ENCODE measurements at regions not wholly inside any gene's neighbourhood (a gene's known extent, or its start where the extent isn't known, plus 50 kb on each side); places are given as distances from the start of the nearest gene placed in this dataset.

DNA sequence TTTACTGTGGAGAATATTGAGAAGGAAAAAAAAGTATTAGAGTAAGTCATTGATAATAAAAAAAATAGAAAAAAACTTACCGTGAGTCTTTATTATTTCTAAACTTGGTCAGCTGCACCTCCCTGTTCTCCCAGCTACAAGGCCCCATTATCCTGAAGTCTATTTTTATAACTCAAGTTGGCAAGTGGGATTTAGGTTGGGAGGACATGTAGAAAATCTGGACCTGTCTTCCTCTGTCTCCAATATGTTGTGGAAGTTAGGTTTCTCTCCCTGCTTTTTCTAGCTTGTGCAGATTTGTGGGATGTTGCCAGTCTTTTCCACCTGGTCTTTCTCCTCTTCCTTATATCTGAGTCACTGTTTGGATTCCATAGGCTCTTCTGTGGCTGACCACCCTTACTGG is 361.4 kb downstream of the HLX start:
- Histone ChIP-seq H3K4me3 (ENCODE audit: low read depth, low read length) (no peak overlapping the region), H3K4me1 (no peaks in the 10 kb centered on the region), H3K27me3 (no peaks in the 10 kb centered on the region), H3K9me3 (no peaks in the 10 kb centered on the region), H3K36me3 (no peaks in the 10 kb centered on the region)
- no peak for DNase-seq
- TF ChIP-seq, protein P1, sequence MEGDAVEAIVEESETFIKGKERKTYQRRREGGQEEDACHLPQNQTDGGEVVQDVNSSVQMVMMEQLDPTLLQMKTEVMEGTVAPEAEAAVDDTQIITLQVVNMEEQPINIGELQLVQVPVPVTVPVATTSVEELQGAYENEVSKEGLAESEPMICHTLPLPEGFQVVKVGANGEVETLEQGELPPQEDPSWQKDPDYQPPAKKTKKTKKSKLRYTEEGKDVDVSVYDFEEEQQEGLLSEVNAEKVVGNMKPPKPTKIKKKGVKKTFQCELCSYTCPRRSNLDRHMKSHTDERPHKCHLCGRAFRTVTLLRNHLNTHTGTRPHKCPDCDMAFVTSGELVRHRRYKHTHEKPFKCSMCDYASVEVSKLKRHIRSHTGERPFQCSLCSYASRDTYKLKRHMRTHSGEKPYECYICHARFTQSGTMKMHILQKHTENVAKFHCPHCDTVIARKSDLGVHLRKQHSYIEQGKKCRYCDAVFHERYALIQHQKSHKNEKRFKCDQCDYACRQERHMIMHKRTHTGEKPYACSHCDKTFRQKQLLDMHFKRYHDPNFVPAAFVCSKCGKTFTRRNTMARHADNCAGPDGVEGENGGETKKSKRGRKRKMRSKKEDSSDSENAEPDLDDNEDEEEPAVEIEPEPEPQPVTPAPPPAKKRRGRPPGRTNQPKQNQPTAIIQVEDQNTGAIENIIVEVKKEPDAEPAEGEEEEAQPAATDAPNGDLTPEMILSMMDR (IDR thresholded peaks at IDR 0.05; ENCODE audit: low read depth, low read length), result no peak

DNA sequence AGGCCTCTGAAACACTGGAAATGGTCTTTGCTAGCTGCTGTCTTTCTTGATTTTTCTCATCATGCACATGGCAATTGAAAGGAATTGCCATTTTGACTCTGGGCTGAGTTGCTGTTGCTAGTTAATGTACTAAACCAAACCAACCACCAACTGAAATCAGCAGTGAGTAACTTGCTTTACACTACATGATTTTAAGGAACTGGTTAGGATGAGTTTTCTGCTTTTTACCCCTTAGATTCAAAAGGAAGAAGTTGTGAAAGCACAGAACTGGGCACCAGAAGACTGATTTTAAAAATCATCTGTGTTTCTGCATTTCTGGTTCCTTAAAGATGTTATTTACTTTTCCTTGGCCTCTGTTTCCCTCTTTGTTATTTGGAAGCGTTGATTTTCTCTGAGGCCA is 361.9 kb downstream of the HLX start:
- H3K4me1 ChIP-seq, result no peaks in the 10 kb centered on the region
- DNase-seq, result no peak
- TF ChIP-seq, protein P1 (IDR thresholded peaks at IDR 0.05; ENCODE audit: low read depth, low read length), result no peak
- no peaks in the 10 kb centered on the region for H3K9me3 ChIP-seq
- no peak overlapping the region for H3K4me3 ChIP-seq (ENCODE audit: low read depth, low read length)
- no peaks in the 10 kb centered on the region for H3K36me3 ChIP-seq
- no peaks in the 10 kb centered on the region for H3K27me3 ChIP-seq

DNA sequence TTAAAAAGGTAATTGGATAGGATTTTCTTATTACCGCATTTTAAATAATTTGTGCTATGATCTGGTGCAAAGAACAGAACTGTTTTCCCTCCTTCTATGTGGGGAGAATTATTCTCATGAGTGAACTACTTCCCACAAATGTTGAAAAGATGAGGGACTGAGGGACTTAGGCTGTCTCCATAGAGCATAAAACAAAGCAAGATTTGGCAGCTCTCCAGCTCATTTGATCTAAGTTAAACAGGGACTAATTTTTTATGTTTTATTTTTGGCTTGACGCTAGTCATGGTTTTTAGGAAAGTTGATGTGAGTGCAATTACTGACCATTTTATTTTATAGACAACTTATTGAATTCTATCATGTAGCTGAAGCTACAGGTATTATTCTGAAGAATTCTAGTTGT is 362.3 kb downstream of the HLX start:
- H3K4me3 ChIP-seq (ENCODE audit: low read depth, low read length), result no peak overlapping the region
- no peaks in the 10 kb centered on the region for H3K9me3 ChIP-seq
- no peak for DNase-seq
- TF ChIP-seq, protein P1 (IDR thresholded peaks at IDR 0.05; ENCODE audit: low read depth, low read length), result no peak
- H3K4me1 ChIP-seq, result no peaks in the 10 kb centered on the region
- H3K36me3 ChIP-seq, result no peaks in the 10 kb centered on the region
- H3K27me3 ChIP-seq, result no peaks in the 10 kb centered on the region

DNA sequence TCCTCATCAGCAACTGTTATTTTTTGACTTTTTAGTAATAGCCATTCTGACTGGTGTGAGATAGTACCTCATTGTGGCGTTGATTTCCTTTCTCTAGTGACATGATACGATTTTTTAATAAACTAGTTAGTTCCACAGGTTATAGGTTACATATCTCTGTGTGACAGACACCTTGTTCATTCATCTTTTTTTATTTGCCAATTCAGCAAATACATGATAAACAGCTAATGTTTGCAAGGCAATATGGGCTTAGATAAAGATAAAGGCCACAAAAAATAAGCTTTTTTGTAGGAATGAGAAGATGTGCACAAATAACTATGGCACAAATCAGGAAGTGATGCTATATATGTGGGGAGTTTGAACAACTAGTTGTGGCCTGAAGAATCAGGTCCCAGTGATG is 366.8 kb downstream of the HLX start:
- Histone ChIP-seq H3K36me3 (no peaks in the 10 kb centered on the region), H3K27me3 (no peaks in the 10 kb centered on the region), H3K4me3 (ENCODE audit: low read depth, low read length) (no peak overlapping the region), H3K9me3 (no peaks in the 10 kb centered on the region), H3K4me1 (no peaks in the 10 kb centered on the region)
- TF ChIP-seq, protein P1 (IDR thresholded peaks at IDR 0.05; ENCODE audit: low read depth, low read length), result no peak
- DNase-seq, result no peak

DNA sequence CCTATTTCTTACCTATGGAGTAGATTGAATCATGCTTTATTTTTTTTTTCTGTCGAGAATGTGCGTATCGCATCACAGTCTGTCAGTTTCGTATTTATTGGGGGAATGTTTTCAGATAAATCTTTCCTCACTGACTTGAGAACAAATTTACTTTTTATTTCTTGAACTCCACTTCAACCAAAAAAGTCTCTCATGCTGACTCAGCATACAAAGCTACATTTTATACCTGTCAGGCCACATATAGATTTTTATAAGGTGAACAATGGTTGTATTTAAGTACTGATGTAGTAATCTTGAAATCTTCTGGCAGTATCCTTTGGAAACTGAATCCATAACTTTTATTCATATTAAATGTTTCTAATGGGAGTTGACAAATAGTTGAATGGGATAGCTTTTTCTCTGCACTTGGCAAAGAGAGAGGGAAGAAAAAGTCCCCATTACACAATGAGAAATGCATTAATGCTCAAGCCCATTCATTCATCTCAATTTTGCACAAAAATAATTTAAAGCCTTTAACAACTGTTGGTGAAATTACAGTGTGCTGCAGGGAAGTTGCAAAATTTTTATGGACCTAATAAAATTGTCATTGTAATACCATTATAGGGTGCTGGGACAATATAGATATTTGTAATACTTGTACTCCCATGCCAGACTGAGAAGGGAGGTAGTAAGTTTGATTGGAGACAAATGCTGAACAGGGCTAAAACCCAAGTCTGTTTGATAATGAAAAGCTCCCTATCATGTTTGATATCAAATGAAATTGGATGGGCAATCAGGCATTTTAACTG is 367.6 kb downstream of the HLX start:
- no peaks in the 10 kb centered on the region for H3K27me3 ChIP-seq
- H3K4me1 ChIP-seq, result no peaks in the 10 kb centered on the region
- H3K4me3 ChIP-seq (ENCODE audit: low read depth, low read length), result no peak overlapping the region
- H3K9me3 ChIP-seq, result no peaks in the 10 kb centered on the region
- no peak for DNase-seq
- H3K36me3 ChIP-seq, result no peaks in the 10 kb centered on the region
- TF ChIP-seq, protein P1 (IDR thresholded peaks at IDR 0.05; ENCODE audit: low read depth, low read length), result no peak

DNA sequence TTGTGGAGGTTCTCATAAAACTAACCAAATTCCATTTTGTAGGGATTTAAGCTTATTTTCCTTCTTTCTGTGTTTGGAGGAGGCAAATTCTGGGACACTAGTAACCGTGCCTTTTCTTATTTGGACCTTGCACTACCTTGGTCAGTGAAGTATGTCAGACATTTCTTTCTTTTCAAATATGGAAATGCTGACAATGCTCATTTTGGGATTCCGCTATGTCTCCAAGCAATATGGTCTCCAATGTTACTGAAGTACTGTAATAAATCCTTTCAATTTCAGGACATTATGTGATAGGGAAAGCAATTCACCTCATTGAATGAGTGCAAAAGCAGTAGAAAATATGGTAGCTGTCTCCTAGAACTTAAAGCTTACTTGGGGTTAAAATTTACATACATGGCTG is 372.3 kb downstream of the HLX start:
- Histone ChIP-seq H3K27me3 (no peaks in the 10 kb centered on the region), H3K4me1 (no peaks in the 10 kb centered on the region), H3K4me3 (ENCODE audit: low read depth, low read length) (no peak overlapping the region), H3K9me3 (no peaks in the 10 kb centered on the region), H3K36me3 (no peaks in the 10 kb centered on the region)
- no peak for DNase-seq
- TF ChIP-seq, protein P1 (IDR thresholded peaks at IDR 0.05; ENCODE audit: low read depth, low read length), result no peak
